ENCODE measurements at regions not wholly inside any gene's neighbourhood (a gene's known extent, or its start where the extent isn't known, plus 50 kb on each side); places are given as distances from the start of the nearest gene placed in this dataset.

GRCh38 chr4:96646146-96646545 lies 806.3 kb downstream of the PDHA2 start:
- H3K36me3 ChIP-seq (ENCODE audit: insufficient read depth, low read length) = no peaks in the 10 kb centered on the region
- H3K4me2 ChIP-seq (ENCODE audit: low read length) = no peak overlapping the region
- no peak overlapping the region for H3K4me3 ChIP-seq (ENCODE audit: low read depth, low read length, poor library complexity, severe bottlenecking)
- no peaks in the 10 kb centered on the region for H3K9me3 ChIP-seq (ENCODE audit: low read length)
- H3K27ac ChIP-seq (ENCODE audit: low read depth, low read length, poor library complexity, severe bottlenecking) = no peak overlapping the region
- no TSS peak for BruUV-seq (replicated peaks)
- ChIA-PET POLR2A (interaction anchor here (0.5 kb wide), 1 partner anchor 745 kb away, joined by 3 read pairs; no protein-coding TSS in a partner anchor), CTCF (ENCODE audit: unreplicated experiment) (no interaction called here)
- no peak overlapping the region for H2AFZ ChIP-seq (ENCODE audit: low read length)
- H3K4me1 ChIP-seq (ENCODE audit: insufficient read depth, low read length, poor library complexity, severe bottlenecking) = no peaks in the 10 kb centered on the region
- intact Hi-C loops (cut with micrococcal nuclease; ENCODE audit: unreplicated experiment) = no loop called here
- H3K79me2 ChIP-seq (ENCODE audit: insufficient read depth, low read depth, low read length) = no peaks in the 10 kb centered on the region
- no peak for TF ChIP-seq EZH2phosphoT487 (IDR thresholded peaks at IDR 0.05; ENCODE audit: borderline replicate concordance, low read depth, low read length)
- TF ChIP-seq, protein P1, sequence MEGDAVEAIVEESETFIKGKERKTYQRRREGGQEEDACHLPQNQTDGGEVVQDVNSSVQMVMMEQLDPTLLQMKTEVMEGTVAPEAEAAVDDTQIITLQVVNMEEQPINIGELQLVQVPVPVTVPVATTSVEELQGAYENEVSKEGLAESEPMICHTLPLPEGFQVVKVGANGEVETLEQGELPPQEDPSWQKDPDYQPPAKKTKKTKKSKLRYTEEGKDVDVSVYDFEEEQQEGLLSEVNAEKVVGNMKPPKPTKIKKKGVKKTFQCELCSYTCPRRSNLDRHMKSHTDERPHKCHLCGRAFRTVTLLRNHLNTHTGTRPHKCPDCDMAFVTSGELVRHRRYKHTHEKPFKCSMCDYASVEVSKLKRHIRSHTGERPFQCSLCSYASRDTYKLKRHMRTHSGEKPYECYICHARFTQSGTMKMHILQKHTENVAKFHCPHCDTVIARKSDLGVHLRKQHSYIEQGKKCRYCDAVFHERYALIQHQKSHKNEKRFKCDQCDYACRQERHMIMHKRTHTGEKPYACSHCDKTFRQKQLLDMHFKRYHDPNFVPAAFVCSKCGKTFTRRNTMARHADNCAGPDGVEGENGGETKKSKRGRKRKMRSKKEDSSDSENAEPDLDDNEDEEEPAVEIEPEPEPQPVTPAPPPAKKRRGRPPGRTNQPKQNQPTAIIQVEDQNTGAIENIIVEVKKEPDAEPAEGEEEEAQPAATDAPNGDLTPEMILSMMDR (conservative IDR thresholded peaks at IDR 0.05; ENCODE audit: low read length) = no peak
- no peaks in the 10 kb centered on the region for H4K20me1 ChIP-seq (ENCODE audit: insufficient read depth, low read length)
- no peak for DNase-seq (ENCODE audit: low spot score)
- no peaks in the 10 kb centered on the region for H3K9me2 ChIP-seq (ENCODE audit: insufficient read depth, low read length)

GRCh38 chr4:96649536-96649935 lies 809.6 kb downstream of the PDHA2 start:
- H3K4me2 ChIP-seq (ENCODE audit: low read length) = no peak overlapping the region
- POLR2A ChIA-PET = interaction anchor here (0.6 kb wide), 1 partner anchor 700 kb away, joined by 3 read pairs; no protein-coding TSS in a partner anchor
- no TSS peak for BruUV-seq (replicated peaks)
- no peak for TF ChIP-seq EZH2phosphoT487 (IDR thresholded peaks at IDR 0.05; ENCODE audit: borderline replicate concordance, low read depth, low read length)
- TF ChIP-seq, protein P1 (conservative IDR thresholded peaks at IDR 0.05; ENCODE audit: low read length) = no peak
- CTCF ChIA-PET (ENCODE audit: unreplicated experiment) = no interaction called here
- no peak overlapping the region for H3K27ac ChIP-seq (ENCODE audit: low read depth, low read length, poor library complexity, severe bottlenecking)
- DNase-seq (ENCODE audit: low spot score) = no peak
- H3K79me2 ChIP-seq (ENCODE audit: insufficient read depth, low read depth, low read length) = no peaks in the 10 kb centered on the region
- intact Hi-C loops (cut with micrococcal nuclease; ENCODE audit: unreplicated experiment) = no loop called here
- H3K9me2 ChIP-seq (ENCODE audit: insufficient read depth, low read length) = no peaks in the 10 kb centered on the region
- no peaks in the 10 kb centered on the region for H3K36me3 ChIP-seq (ENCODE audit: insufficient read depth, low read length)
- H3K4me3 ChIP-seq (ENCODE audit: low read depth, low read length, poor library complexity, severe bottlenecking) = no peak overlapping the region
- H3K4me1 ChIP-seq (ENCODE audit: insufficient read depth, low read length, poor library complexity, severe bottlenecking) = no peaks in the 10 kb centered on the region
- no peak overlapping the region for H2AFZ ChIP-seq (ENCODE audit: low read length)
- no peaks in the 10 kb centered on the region for H4K20me1 ChIP-seq (ENCODE audit: insufficient read depth, low read length)
- no peaks in the 10 kb centered on the region for H3K9me3 ChIP-seq (ENCODE audit: low read length)

DNA sequence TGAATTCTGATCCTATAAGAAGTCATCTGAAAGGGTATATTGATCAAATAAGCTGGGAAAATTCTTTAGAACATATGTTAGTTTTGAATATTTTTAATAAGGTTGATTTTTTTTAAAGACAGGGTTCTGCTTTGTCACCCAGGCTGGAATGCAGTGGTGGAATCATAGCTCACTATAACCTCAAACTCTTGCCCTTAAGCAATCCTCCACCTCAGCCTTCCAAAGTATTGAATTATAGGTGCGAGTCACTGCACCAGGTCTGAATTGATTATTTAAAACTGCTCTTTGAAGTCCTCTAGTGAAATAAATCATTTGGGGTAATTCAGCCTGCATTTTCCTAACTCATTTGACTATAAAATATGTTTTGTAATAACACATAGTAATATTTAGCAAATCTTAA lies 812.3 kb downstream of the PDHA2 start:
- intact Hi-C loops (cut with micrococcal nuclease; ENCODE audit: unreplicated experiment) = no loop called here
- Histone ChIP-seq H3K4me1 (ENCODE audit: insufficient read depth, low read length, poor library complexity, severe bottlenecking) (no peaks in the 10 kb centered on the region), H3K9me2 (ENCODE audit: insufficient read depth, low read length) (no peaks in the 10 kb centered on the region), H3K36me3 (ENCODE audit: insufficient read depth, low read length) (no peaks in the 10 kb centered on the region), H2AFZ (ENCODE audit: low read length) (no peak overlapping the region), H3K79me2 (ENCODE audit: insufficient read depth, low read depth, low read length) (no peaks in the 10 kb centered on the region), H4K20me1 (ENCODE audit: insufficient read depth, low read length) (no peaks in the 10 kb centered on the region), H3K27ac (ENCODE audit: low read depth, low read length, poor library complexity, severe bottlenecking) (no peak overlapping the region), H3K9me3 (ENCODE audit: low read length) (no peaks in the 10 kb centered on the region), H3K4me3 (ENCODE audit: low read depth, low read length, poor library complexity, severe bottlenecking) (no peak overlapping the region), H3K4me2 (ENCODE audit: low read length) (no peak overlapping the region)
- ChIA-PET POLR2A (no interaction called here), CTCF (ENCODE audit: unreplicated experiment) (no interaction called here)
- BruUV-seq (replicated peaks) = no TSS peak
- no peak for TF ChIP-seq EZH2phosphoT487 (IDR thresholded peaks at IDR 0.05; ENCODE audit: borderline replicate concordance, low read depth, low read length)
- TF ChIP-seq, protein P1 (conservative IDR thresholded peaks at IDR 0.05; ENCODE audit: low read length) = no peak
- no peak for DNase-seq (ENCODE audit: low spot score)

Data from OCI-LY7 (cell line).